Activated effector memory CD4-positive, alpha-beta T cell treated with Interleukin-2 at 50 U/mL for 16 hours (primary cell): ENCODE measurements at regions not wholly inside any gene's neighbourhood (a gene's known extent, or its start where the extent isn't known, plus 50 kb on each side); places are given as distances from the start of the nearest gene placed in this dataset.

Experiments used
- DNase-seq: peaks from one replicate; pipeline ENCODE4 v3.0.0-alpha.2; 2020

GRCh38 chr13:58056426-58056825 lies 424.9 kb downstream of the PCDH17 start:
- DNase-seq = no peak

- no peak for DNase-seq
Observed at GRCh38 chr13:58059624-58060023, 428.1 kb downstream of the PCDH17 start.

GRCh38 chr13:58080806-58081205 lies 449.3 kb downstream of the PCDH17 start:
- DNase-seq = no peak

GRCh38 chr13:58081301-58081820 lies 449.8 kb downstream of the PCDH17 start:
- no peak for DNase-seq

GRCh38 chr13:58083064-58083463 lies 451.5 kb downstream of the PCDH17 start:
- DNase-seq = no peak

- DNase-seq = no peak
Observed at GRCh38 chr13:58085274-58085673, 453.7 kb downstream of the PCDH17 start.

- no peak for DNase-seq
Observed at GRCh38 chr13:58085819-58086218, 454.3 kb downstream of the PCDH17 start.

GRCh38 chr13:58087566-58087965 lies 456.0 kb downstream of the PCDH17 start:
- no peak for DNase-seq

- DNase-seq = no peak
Observed at GRCh38 chr13:58093394-58093793, 461.9 kb downstream of the PCDH17 start.

GRCh38 chr13:58097831-58098230 lies 466.3 kb downstream of the PCDH17 start:
- DNase-seq = no peak

GRCh38 chr13:58119351-58119750 lies 487.8 kb downstream of the PCDH17 start:
- DNase-seq = no peak

- DNase-seq = no peak
Observed at GRCh38 chr13:58119804-58120203, 488.3 kb downstream of the PCDH17 start.

- no peak for DNase-seq
Observed at GRCh38 chr13:58126496-58126895, 495.0 kb downstream of the PCDH17 start.

- DNase-seq = no peak
Observed at GRCh38 chr13:58134012-58134411, 502.5 kb downstream of the PCDH17 start.

- no peak for DNase-seq
Observed at GRCh38 chr13:58134525-58134924, 503.0 kb downstream of the PCDH17 start.

- no peak for DNase-seq
Observed at GRCh38 chr13:58142952-58143351, 511.4 kb downstream of the PCDH17 start.

GRCh38 chr13:58144616-58145015 lies 513.1 kb downstream of the PCDH17 start:
- no peak for DNase-seq

GRCh38 chr13:58151452-58151851 lies 519.9 kb downstream of the PCDH17 start:
- no peak for DNase-seq

- DNase-seq = no peak
Observed at GRCh38 chr13:58160980-58161379, 529.4 kb downstream of the PCDH17 start.

- no peak for DNase-seq
Observed at GRCh38 chr13:58165617-58166016, 534.1 kb downstream of the PCDH17 start.

GRCh38 chr13:58181111-58181510 lies 549.6 kb downstream of the PCDH17 start:
- no peak for DNase-seq

- DNase-seq = no peak
Observed at GRCh38 chr13:58187881-58188280, 556.3 kb downstream of the PCDH17 start.

GRCh38 chr13:58190577-58190976 lies 559.0 kb downstream of the PCDH17 start:
- DNase-seq = no peak

GRCh38 chr13:58191754-58192153 lies 560.2 kb downstream of the PCDH17 start:
- no peak for DNase-seq

- no peak for DNase-seq
Observed at GRCh38 chr13:58202099-58202498, 570.6 kb downstream of the PCDH17 start.

GRCh38 chr13:58207501-58207900 lies 576.0 kb downstream of the PCDH17 start:
- no peak for DNase-seq
